ENCODE measurements at regions not wholly inside any gene's neighbourhood (a gene's known extent, or its start where the extent isn't known, plus 50 kb on each side); places are given as distances from the start of the nearest gene placed in this dataset.
"Not testable (repeated sequence)": the region's sequence is repeated elsewhere in the genome, so short reads cannot be mapped to it uniquely, and the experiment has no call there.

- no peak for DNase-seq
These were observed 506.0 kb downstream of the DIPK2A start for GRCh38 chr3:144477593-144477992.

GRCh38 chr3:144480416-144480919, 508.8 kb downstream of the DIPK2A start:
- no peak for DNase-seq

- DNase-seq = no peak
These were observed 511.3 kb downstream of the DIPK2A start for GRCh38 chr3:144482876-144483275.

GRCh38 chr3:144487011-144487410, 515.4 kb downstream of the DIPK2A start:
- no peak for DNase-seq

- no peak for DNase-seq
These were observed 517.3 kb downstream of the DIPK2A start for GRCh38 chr3:144488927-144489326.

GRCh38 chr3:144491333-144491732, 519.7 kb downstream of the DIPK2A start:
- DNase-seq = no peak

- DNase-seq = not testable (repeated sequence)
These were observed 523.0 kb downstream of the DIPK2A start for GRCh38 chr3:144494651-144495050.

GRCh38 chr3:144496141-144496835, 524.7 kb downstream of the DIPK2A start:
- no peak for DNase-seq

GRCh38 chr3:144497452-144497851, 525.8 kb downstream of the DIPK2A start:
- DNase-seq = no peak

GRCh38 chr3:144499001-144499930, 527.6 kb downstream of the DIPK2A start:
- no peak for DNase-seq

- DNase-seq = no peak
These were observed 529.8 kb downstream of the DIPK2A start for GRCh38 chr3:144501467-144501866.

- DNase-seq = no peak
These were observed 530.8 kb downstream of the DIPK2A start for GRCh38 chr3:144502402-144502801.

GRCh38 chr3:144506375-144506774, 534.8 kb downstream of the DIPK2A start:
- not testable (repeated sequence) for DNase-seq

GRCh38 chr3:144511346-144511745, 539.7 kb downstream of the DIPK2A start:
- no peak for DNase-seq

- DNase-seq = no peak
These were observed 544.4 kb downstream of the DIPK2A start for GRCh38 chr3:144516026-144516425.

GRCh38 chr3:144516589-144516988, 545.0 kb downstream of the DIPK2A start:
- no peak for DNase-seq

GRCh38 chr3:144521131-144521530, 549.5 kb downstream of the DIPK2A start:
- no peak for DNase-seq

GRCh38 chr3:144522456-144522855, 550.8 kb downstream of the DIPK2A start:
- no peak for DNase-seq

- no peak for DNase-seq
These were observed 551.8 kb downstream of the DIPK2A start for GRCh38 chr3:144523396-144523795.

GRCh38 chr3:144524531-144524930, 552.9 kb downstream of the DIPK2A start:
- no peak for DNase-seq

GRCh38 chr3:144529566-144529965, 557.9 kb downstream of the DIPK2A start:
- no peak for DNase-seq

- no peak for DNase-seq
These were observed 573.2 kb downstream of the DIPK2A start for GRCh38 chr3:144544871-144545270.

- no peak for DNase-seq
These were observed 574.9 kb downstream of the DIPK2A start for GRCh38 chr3:144546539-144546938.

- no peak for DNase-seq
These were observed 576.7 kb downstream of the DIPK2A start for GRCh38 chr3:144548346-144548745.
